Trophoblast cell (in vitro differentiated cells and primary cell): ENCODE measurements at regions not wholly inside any gene's neighbourhood (a gene's known extent, or its start where the extent isn't known, plus 50 kb on each side); places are given as distances from the start of the nearest gene placed in this dataset.

Experiments used
- DNase-seq, 2 donors: peaks; one replicate each; pipeline ENCODE4 v3.0.0-alpha.2; 2016
- H2AFZ ChIP-seq: 2 replicates; pipeline ENCODE4 v1.6.1; 2013; ENCODE audit warnings: low read length, moderate library complexity, mild to moderate bottlenecking; ENCODE audit not compliant: insufficient read depth, poor library complexity
- H2AK5ac ChIP-seq: 2 replicates; pipeline ENCODE4 v1.6.1; 2013; ENCODE audit warnings: mild to moderate bottlenecking, low read length
- H2BK120ac ChIP-seq: 2 replicates; pipeline ENCODE4 v1.6.1; 2013; ENCODE audit warnings: low read length, mild to moderate bottlenecking, moderate library complexity; ENCODE audit not compliant: insufficient read depth, poor library complexity
- H2BK12ac ChIP-seq: 2 replicates; pipeline ENCODE4 v1.6.1; 2013; ENCODE audit warnings: mild to moderate bottlenecking, low read length, moderate library complexity
- H2BK5ac ChIP-seq: 2 replicates; pipeline ENCODE4 v1.6.1; 2013; ENCODE audit warnings: low read length, low read depth, moderate library complexity, mild to moderate bottlenecking; ENCODE audit not compliant: poor library complexity
- H3K14ac ChIP-seq: 2 replicates; pipeline ENCODE4 v1.6.1; 2013; ENCODE audit warnings: mild to moderate bottlenecking, low read length
- H3K18ac ChIP-seq: 2 replicates; pipeline ENCODE4 v1.6.1; 2013; ENCODE audit warnings: mild to moderate bottlenecking, low read length
- H3K23ac ChIP-seq: 2 replicates; pipeline ENCODE4 v1.6.1; 2013; ENCODE audit warnings: low read length
- H3K27ac ChIP-seq: 2 replicates; pipeline ENCODE4 v1.5.1; 2013; ENCODE audit warnings: low read depth, mild to moderate bottlenecking, inconsistent platforms, low read length, moderate library complexity
- H3K27me3 ChIP-seq: 2 replicates; pipeline ENCODE4 v1.6.1; 2013; ENCODE audit warnings: inconsistent platforms, mild to moderate bottlenecking, low read length, moderate library complexity; ENCODE audit not compliant: insufficient read depth
- H3K36me3 ChIP-seq, 2 experiments: 1 replicate in 1 of 2; 2 replicates in 1 of 2; pipeline ENCODE4 v1.6.1; 2013; ENCODE audit warnings: low read length in 2 of 2, mild to moderate bottlenecking in 2 of 2, moderate library complexity in 1 of 2; ENCODE audit not compliant: insufficient read depth in 2 of 2, control insufficient read depth in 1 of 2
- H3K4ac ChIP-seq: 2 replicates; pipeline ENCODE4 v1.6.1; 2013; ENCODE audit warnings: low read depth, mild to moderate bottlenecking, low read length, moderate library complexity
- H3K4me1 ChIP-seq, 2 experiments: 1 replicate in 1 of 2; 2 replicates in 1 of 2; pipeline ENCODE4 v1.6.1; 2013; ENCODE audit warnings: low read length in 2 of 2, mild to moderate bottlenecking in 2 of 2, moderate library complexity in 1 of 2; ENCODE audit not compliant: insufficient read depth in 2 of 2, control insufficient read depth in 1 of 2
- H3K4me2 ChIP-seq: 2 replicates; pipeline ENCODE4 v1.6.1; 2013; ENCODE audit warnings: inconsistent platforms, mild to moderate bottlenecking, low read length, moderate library complexity
- H3K4me3 ChIP-seq: 2 replicates; pipeline ENCODE4 v1.5.1; 2013; ENCODE audit warnings: mild to moderate bottlenecking, low read depth, low read length, inconsistent platforms
- H3K79me1 ChIP-seq: one replicate; pipeline ENCODE4 v1.6.1; 2013; ENCODE audit warnings: low read length
- H3K79me2 ChIP-seq: 2 replicates; pipeline ENCODE4 v1.6.1; 2013; ENCODE audit warnings: low read length, mild to moderate bottlenecking; ENCODE audit not compliant: control insufficient read depth, insufficient read depth, poor library complexity
- H3K9ac ChIP-seq: 2 replicates; pipeline ENCODE4 v1.6.1; 2013; ENCODE audit warnings: mild to moderate bottlenecking, low read length
- H3K9me3 ChIP-seq: 2 replicates; pipeline ENCODE4 v1.6.1; 2013; ENCODE audit warnings: low read depth, mild to moderate bottlenecking, control low read depth, inconsistent platforms, low read length; ENCODE audit not compliant: insufficient read depth
- H4K12ac ChIP-seq: 2 replicates; pipeline ENCODE4 v1.6.1; 2013; ENCODE audit warnings: low read depth, mild to moderate bottlenecking, low read length, moderate library complexity
- H4K8ac ChIP-seq: 2 replicates; pipeline ENCODE4 v1.6.1; 2013; ENCODE audit warnings: low read depth, mild to moderate bottlenecking, low read length, moderate library complexity
- H4K91ac ChIP-seq: one replicate; pipeline ENCODE4 v1.6.1; 2013; ENCODE audit warnings: low read depth, mild to moderate bottlenecking, low read length, moderate library complexity
- WGBS: extraction: QIAGEN DNeasy Blood & Tissue Kit; methylation state at CpG from one replicate; pipeline ENCODE4 v1.1.7; 2013; ENCODE audit warnings: missing lambda C conversion rate; ENCODE audit not compliant: insufficient read length, insufficient coverage; ENCODE audit errors: extremely low coverage; 5-methylcytosine and 5-hydroxymethylcytosine counted together

GRCh38 chr9:117464941-117465616 lies 50.2 kb upstream of the ASTN2 start:
- H3K4ac ChIP-seq: no peak overlapping the region
- H4K8ac ChIP-seq: no peak overlapping the region
- H4K91ac ChIP-seq: no peak overlapping the region
- H3K4me1 ChIP-seq: no peaks in the 10 kb centered on the region
- no peak overlapping the region for H2BK120ac ChIP-seq
- H3K4me3 ChIP-seq: no peak overlapping the region
- no peak overlapping the region for H3K9ac ChIP-seq
- H3K4me2 ChIP-seq: no peak overlapping the region
- no peak overlapping the region for H3K18ac ChIP-seq
- H3K14ac ChIP-seq: no peak overlapping the region
- no peak overlapping the region for H2AK5ac ChIP-seq
- H3K36me3 ChIP-seq: no peaks in the 10 kb centered on the region
- no peak overlapping the region for H2BK12ac ChIP-seq
- H3K9me3 ChIP-seq: no peaks in the 10 kb centered on the region
- no peak overlapping the region for H3K27ac ChIP-seq
- WGBS: no CpG with 5 or more reads among the region's 1 CpG
- no peak for DNase-seq
- H4K12ac ChIP-seq: no peak overlapping the region
- H3K27me3 ChIP-seq: no peaks in the 10 kb centered on the region
- no peaks in the 10 kb centered on the region for H3K79me2 ChIP-seq
- H2BK5ac ChIP-seq: no peak overlapping the region
- no peak overlapping the region for H3K23ac ChIP-seq
- no peak overlapping the region for H2AFZ ChIP-seq
- no peaks in the 10 kb centered on the region for H3K79me1 ChIP-seq
